GM19239 (cell line): ENCODE measurements at regions not wholly inside any gene's neighbourhood (a gene's known extent, or its start where the extent isn't known, plus 50 kb on each side); places are given as distances from the start of the nearest gene placed in this dataset.

Experiments used
- DNase-seq: peaks from one replicate; pipeline ENCODE4 v3.0.0; 2011; ENCODE audit warnings: low spot score; ENCODE audit not compliant: insufficient read length
- FAIRE-seq: peaks from 2 replicates; lab custom pipeline; 2011; peaks lifted over from hg19 to GRCh38; lab: Jason Lieb, UNC

DNA sequence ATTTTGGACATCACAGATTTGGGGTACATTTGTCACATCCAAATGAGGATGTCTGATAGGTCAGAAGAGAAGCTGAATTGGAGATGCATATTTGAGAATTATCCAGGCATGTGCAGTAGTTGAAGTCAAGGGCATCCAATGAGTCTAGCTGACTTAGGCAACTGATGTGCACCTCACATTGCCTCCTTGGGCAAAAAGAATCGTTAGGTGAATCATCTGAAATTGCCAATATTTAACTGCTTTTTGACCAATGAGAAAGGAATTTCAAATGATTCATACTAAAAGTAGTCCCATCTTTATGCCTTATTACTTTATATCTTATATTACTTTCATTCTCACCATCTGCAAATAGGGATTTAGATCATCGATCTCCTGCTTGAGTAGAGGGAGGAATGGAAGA is 117.7 kb downstream of the CD47 start:
- no peak for FAIRE-seq
- DNase-seq, result no peak

GRCh38 chr3:107970993-107971580 is 119.7 kb downstream of the CD47 start:
- DNase-seq (no peak), FAIRE-seq (no peak)

- DNase-seq (no peak), FAIRE-seq (no peak)
These were observed 120.6 kb downstream of the CD47 start for GRCh38 chr3:107969994-107970819.

GRCh38 chr3:107969525-107969924 is 121.3 kb downstream of the CD47 start:
- no peak for FAIRE-seq

DNA sequence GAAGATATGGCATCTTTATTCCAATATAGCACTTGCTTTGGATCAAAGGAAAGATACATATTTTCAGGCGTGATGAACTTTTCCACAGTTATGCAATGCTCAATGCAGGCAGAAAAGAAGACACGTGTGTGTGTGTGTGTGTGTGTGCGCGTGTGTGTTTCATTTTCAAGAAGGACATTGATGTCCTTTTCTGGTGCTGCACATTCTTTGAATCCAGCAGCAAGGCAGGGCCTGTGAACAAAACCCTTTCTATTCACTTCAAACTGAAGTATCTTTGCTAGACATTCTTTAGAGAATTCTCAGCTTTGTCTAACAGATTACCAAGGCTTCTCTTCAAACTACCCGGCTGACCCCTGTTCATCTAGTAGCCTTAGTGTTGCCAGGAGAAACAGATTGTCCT is 124.6 kb downstream of the CD47 start:
- DNase-seq (no peak), FAIRE-seq (no peak)

More at GRCh38 chr3:107969525-107969924, 121.3 kb downstream of the CD47 start:
- DNase-seq, result no peak

DNA sequence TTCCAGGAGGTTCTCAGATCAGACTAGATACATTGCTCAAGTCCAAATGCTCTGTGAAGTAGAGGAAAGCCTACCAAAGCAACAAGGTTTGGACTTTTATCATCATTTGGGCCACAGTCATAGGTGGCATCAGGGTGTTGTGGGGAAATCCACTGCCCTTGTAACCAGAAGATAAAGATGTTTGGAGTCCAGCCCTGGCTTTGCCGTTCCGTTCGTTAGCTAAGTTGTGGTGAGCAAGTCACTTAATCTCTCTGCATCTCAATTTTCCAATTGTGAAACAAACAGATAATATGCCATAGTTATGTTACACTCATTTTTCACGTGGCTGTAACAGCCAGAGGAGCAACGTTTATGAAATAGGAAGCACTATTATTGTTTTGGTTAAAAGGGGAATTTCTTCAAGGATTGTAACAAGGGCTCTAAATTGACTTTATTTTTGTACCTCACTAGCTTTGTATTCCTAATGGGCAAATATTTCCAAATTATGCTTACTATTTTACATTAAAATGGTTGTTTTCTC is 125.6 kb downstream of the CD47 start:
- FAIRE-seq, result no peak

DNA sequence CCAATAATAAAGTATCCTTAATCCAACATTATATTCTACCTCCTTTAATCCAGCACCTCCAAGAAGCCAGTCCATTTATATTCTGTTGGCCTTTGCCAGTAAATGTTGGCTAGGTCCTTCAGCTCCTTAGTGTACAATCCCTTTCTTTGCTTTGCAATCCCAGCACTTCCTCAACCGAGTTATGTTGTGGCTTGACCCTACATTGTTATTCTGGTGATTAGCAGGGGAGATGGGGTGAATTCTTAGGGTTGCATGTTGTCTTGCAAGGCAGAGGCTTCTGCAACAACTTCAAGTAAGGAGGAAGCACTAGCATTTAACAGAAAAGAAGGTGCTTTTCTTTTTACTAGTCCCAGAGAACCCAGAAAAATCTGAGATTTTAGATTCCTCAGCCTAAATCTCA is 127.2 kb downstream of the CD47 start:
- FAIRE-seq, result no peak
- no peak for DNase-seq

More for the DNA sequence above, 125.6 kb downstream of the CD47 start:
- no peak for DNase-seq

DNA sequence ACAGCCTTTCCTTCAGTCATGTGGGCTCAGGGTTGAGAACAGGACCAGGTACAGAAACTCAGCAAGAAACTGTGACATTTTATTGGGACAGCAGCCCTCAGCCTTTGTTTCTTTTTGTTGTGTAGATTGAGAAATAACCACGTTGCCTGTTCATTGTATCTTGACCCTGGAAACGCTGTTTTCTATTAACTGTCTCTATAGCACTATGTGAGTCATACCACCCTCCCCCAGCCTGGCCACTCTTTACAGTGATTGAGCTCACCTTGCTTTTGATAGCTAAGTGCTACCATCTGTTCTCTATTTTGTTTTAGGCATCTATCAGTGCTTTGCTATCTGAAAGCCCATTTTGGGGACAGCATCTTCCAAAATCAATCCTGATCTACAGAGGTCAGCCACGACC is 127.9 kb downstream of the CD47 start:
- FAIRE-seq (no peak), DNase-seq (no peak)

- no peak for DNase-seq
- no peak for FAIRE-seq
These were observed 128.8 kb downstream of the CD47 start for GRCh38 chr3:107962037-107962436.

GRCh38 chr3:107959550-107960154 is 131.2 kb downstream of the CD47 start:
- DNase-seq, result no peak

DNA sequence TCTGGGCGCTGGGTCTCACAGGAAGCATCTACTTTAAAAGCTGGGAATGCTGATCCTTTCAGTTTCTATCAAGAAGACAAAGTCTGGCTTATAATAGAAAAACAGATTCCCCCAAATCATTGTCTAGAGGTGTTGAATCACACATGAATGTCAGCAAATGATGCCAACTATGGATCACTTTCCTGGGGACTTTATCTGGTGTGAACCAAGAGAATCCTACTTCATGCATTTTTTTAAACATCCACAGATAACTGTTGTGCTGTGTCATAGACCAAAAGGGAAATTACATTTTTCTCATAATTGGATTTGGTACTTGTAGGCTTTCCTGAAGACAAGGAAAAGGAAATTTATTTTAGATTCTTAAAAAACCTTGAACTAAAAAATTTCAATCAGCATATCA is 132.7 kb downstream of the CD47 start:
- no peak for FAIRE-seq
- no peak for DNase-seq

More at GRCh38 chr3:107959550-107960154, 131.2 kb downstream of the CD47 start:
- FAIRE-seq, result no peak

DNA sequence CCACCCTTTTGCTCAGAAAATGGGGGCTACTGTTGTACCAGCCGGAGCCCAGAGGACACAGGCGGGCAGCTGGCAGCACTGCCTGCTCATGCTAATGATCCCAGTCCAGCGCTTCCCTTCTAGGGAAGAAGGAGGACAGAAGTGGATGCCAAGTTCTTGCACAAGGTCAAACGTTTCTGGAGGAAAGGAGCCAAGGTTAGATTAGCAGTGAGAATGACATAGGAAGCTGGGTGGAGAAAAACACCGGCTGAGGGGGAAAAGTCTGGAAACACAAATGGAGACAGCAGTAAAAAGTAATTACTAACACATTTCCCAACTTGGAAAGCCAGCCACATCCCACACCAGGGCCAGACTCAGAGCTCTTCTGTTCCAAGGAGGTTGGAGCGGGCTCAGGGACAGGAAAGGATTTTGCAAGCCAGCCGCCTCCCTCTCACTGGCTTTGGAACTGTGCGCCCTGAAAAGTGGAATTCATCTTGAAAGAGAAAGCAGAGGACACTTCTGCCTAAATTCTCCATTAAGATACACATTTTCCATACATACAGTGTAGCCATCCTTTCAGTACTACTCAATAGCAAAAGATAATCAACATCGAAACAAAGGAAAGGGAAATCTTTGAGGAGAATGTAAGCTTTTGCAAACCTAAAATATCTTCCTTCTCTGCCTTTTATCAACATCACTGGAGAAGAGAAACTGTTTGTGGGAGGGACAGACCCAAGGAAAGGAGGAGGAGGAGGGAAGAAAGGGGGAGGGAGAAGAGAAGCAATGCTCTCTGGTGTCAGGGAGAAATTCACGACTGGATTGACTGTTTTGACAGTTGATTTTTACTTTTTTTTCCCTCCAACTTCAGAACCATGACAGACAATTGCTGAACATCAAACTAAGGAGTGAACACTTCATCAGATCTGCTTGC is 133.6 kb downstream of the CD47 start:
- DNase-seq (no peak), FAIRE-seq (no peak)

GRCh38 chr3:107954845-107955244 is 136.0 kb downstream of the CD47 start:
- no peak for FAIRE-seq

DNA sequence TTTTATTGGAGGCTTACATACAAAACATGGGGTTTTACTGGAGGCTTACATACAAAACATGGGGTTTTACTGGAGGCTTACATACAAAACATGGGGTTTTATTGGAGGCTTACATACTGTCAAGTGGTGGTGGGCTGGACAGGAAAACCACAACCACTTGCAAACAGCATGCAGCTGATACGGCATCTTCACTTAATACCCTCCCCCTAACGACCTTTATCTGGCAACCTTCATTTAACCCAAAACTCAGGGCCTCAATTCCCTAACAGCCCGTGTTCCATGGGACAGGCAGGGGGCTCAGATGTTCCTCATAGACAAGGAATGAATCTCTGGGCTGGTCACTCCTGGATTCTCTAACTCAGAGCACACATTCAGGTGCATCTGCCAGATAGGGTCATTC is 137.1 kb downstream of the CD47 start:
- no peak for DNase-seq

More at GRCh38 chr3:107954845-107955244, 136.0 kb downstream of the CD47 start:
- no peak for DNase-seq

DNA sequence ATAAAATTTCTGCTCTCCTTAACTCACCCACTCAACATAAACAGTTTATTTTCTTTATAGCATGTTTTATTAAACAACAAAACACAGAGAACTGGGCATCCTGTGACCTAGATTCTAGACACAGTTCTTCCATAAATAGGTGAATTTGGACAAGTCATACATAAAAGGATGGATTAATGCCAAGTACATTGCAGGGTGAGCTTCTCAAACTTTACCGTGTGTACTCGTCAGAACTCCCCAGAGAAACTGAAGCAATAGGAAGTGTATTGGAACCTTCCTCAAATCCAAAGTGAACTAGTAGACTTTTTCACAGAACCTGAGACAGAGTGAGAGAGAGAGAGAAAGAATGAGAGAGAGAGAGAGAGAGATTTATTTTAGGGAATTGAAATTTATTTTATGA is 139.7 kb downstream of the CD47 start:
- DNase-seq (no peak), FAIRE-seq (no peak)

More for the DNA sequence above, 137.1 kb downstream of the CD47 start:
- no peak for FAIRE-seq

GRCh38 chr3:107950417-107950816 is 140.4 kb downstream of the CD47 start:
- DNase-seq (no peak), FAIRE-seq (no peak)

DNA sequence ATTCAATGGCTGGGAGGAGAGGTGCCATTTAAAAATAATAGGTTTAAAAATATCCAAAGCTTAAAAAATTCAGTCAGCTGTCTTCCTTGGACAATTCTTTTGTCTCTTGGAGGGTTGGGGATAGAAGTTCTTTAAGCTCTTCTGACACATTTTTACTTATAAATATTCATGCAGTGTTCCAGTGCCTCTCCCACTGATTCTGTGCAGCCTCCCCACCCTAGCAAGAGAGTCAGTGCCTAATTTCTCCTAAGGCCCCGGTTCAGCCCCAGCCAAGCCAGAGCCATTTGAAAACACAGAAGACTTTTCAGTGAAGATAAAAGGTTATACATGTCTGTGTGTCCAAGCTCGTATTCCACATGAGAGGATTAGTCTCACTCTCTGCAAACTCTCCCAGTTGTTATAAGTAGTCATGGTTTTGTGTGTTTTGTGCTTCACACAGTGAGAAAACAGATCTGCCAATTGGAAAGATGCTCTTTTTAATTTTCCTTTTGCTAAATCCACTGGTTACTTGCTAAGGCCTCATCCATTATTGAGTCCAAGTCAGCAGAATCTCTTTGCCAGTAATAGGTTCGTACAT is 141.3 kb downstream of the CD47 start:
- FAIRE-seq (no peak), DNase-seq (no peak)

GRCh38 chr3:107947203-107947602 is 143.6 kb downstream of the CD47 start:
- DNase-seq (no peak), FAIRE-seq (no peak)

GRCh38 chr3:107946700-107947099 is 144.1 kb downstream of the CD47 start:
- FAIRE-seq, result no peak
- no peak for DNase-seq
